A673 (cell line): ENCODE measurements at regions not wholly inside any gene's neighbourhood (a gene's known extent, or its start where the extent isn't known, plus 50 kb on each side); places are given as distances from the start of the nearest gene placed in this dataset.
A peak's percentile ranks its signal among the peaks of the same experiment; 100 is the strongest.

Experiments used
- BruUV-seq: library from RNA; stranded (reverse); fragments of 400-500 nt; replicated peaks from 2 replicates; lab custom pipeline; 2021; lab: Mats Ljungman, UMichigan
- CTCF ChIA-PET: fragments of 300-600 bp; sonication (Branson Sonifier 250); formaldehyde crosslinking; loops from one replicate; lab custom pipeline; 2022; ENCODE audit warnings: antibody characterized with exemption; lab: Charles Lee
- POLR2A ChIA-PET: fragments of 300-600 bp; sonication (Branson Sonifier 250); formaldehyde crosslinking; loops from one replicate; lab custom pipeline; 2022; ENCODE audit warnings: antibody characterized with exemption; ENCODE audit not compliant: low non-redundant PET; lab: Charles Lee
- DNase-seq: peaks from one replicate; pipeline ENCODE4 v3.0.0-alpha.2; 2015; ENCODE audit warnings: low spot score
- H3K27ac ChIP-seq: fragments of 200-600 bp; sonication (generic); 2 replicates; pipeline ENCODE4 v1.5.1; 2016; ENCODE audit warnings: mixed run types, low read depth, mild to moderate bottlenecking, mixed read lengths, antibody characterized with exemption, low read length; ENCODE audit not compliant: poor library complexity, severe bottlenecking
- H3K27me3 ChIP-seq: fragments of 200-600 bp; sonication (generic); replicated peaks from 2 replicates; pipeline ENCODE4 v1.6.1; 2017; ENCODE audit warnings: mixed run types, low read depth, mild to moderate bottlenecking, mixed read lengths, antibody characterized with exemption, low read length; ENCODE audit not compliant: insufficient read depth, poor library complexity
- H3K36me3 ChIP-seq: fragments of 200-600 bp; sonication (generic); 2 replicates; pipeline ENCODE4 v1.6.1; 2016; ENCODE audit warnings: mixed run types, mild to moderate bottlenecking, mixed read lengths, antibody characterized with exemption, low read length; ENCODE audit not compliant: insufficient read depth, poor library complexity, severe bottlenecking
- H3K4me1 ChIP-seq: fragments of 200-600 bp; sonication (generic); 2 replicates; pipeline ENCODE4 v1.6.1; 2017; ENCODE audit warnings: mixed run types, mild to moderate bottlenecking, mixed read lengths, antibody characterized with exemption, low read length; ENCODE audit not compliant: insufficient read depth, poor library complexity, severe bottlenecking
- H3K4me3 ChIP-seq: fragments of 200-600 bp; sonication (generic); 2 replicates; pipeline ENCODE4 v1.5.1; 2016; ENCODE audit warnings: low read depth, mixed run types, mild to moderate bottlenecking, mixed read lengths, low read length; ENCODE audit not compliant: poor library complexity, severe bottlenecking
- H3K9me3 ChIP-seq: fragments of 200-600 bp; sonication (generic); 2 replicates; pipeline ENCODE4 v1.6.1; 2016; ENCODE audit warnings: mixed run types, low read depth, mild to moderate bottlenecking, mixed read lengths, antibody characterized with exemption, low read length; ENCODE audit not compliant: poor library complexity, severe bottlenecking
- EZH2 ChIP-seq: fragments of 200-600 bp; sonication (generic); IDR thresholded peaks from 2 replicates; pipeline ENCODE4 v1.6.1; 2017; ENCODE audit warnings: borderline replicate concordance, low read depth, mild to moderate bottlenecking, mixed read lengths, antibody characterized with exemption, low read length; ENCODE audit not compliant: poor library complexity, severe bottlenecking
- intact Hi-C: fragments of 100-400 bp; cut with micrococcal nuclease; formaldehyde crosslinking; loops from one replicate; pipeline ENCODE4 v1.10.0; 2022; ENCODE audit not compliant: unreplicated experiment
- TF ChIP-seq, protein P1 (sequence below): fragments of 300-800, 200-600 bp; sonication (generic); conservative IDR thresholded peaks from 2 replicates; pipeline ENCODE4 v1.5.1; 2017; ENCODE audit warnings: low read depth, mild to moderate bottlenecking, antibody characterized with exemption, low read length, moderate library complexity, mixed read lengths

DNA sequence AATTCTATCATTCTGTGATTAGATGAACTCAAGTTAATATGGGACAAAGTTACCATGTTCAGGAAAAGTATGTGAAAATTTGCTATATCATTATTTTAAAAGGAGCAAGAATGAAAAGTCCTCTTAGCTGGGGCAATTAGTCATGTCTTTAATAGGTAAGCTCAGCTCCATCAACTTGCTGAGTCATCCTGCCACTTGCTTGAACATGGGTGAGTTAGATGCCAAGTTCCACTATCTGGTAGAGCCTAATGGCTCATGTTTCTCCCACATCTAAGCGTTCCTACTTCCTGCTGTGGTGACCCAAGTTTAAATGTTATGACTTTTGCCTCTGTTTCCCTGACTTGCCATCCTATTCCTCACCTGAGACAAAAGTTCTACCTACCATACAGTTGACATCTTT is 276.8 kb downstream of the ZNF674 start:
- peak; percentile 45 for DNase-seq
- no TSS peak for BruUV-seq
- no peak for TF ChIP-seq EZH2
- TF ChIP-seq, protein P1, sequence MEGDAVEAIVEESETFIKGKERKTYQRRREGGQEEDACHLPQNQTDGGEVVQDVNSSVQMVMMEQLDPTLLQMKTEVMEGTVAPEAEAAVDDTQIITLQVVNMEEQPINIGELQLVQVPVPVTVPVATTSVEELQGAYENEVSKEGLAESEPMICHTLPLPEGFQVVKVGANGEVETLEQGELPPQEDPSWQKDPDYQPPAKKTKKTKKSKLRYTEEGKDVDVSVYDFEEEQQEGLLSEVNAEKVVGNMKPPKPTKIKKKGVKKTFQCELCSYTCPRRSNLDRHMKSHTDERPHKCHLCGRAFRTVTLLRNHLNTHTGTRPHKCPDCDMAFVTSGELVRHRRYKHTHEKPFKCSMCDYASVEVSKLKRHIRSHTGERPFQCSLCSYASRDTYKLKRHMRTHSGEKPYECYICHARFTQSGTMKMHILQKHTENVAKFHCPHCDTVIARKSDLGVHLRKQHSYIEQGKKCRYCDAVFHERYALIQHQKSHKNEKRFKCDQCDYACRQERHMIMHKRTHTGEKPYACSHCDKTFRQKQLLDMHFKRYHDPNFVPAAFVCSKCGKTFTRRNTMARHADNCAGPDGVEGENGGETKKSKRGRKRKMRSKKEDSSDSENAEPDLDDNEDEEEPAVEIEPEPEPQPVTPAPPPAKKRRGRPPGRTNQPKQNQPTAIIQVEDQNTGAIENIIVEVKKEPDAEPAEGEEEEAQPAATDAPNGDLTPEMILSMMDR, result no peak
- intact Hi-C loops, result no loop called here
- H3K36me3 ChIP-seq, result peaks cover 3% of the 10 kb centered on the region
- CTCF ChIA-PET, result no interaction called here
- POLR2A ChIA-PET, result no interaction called here
- H3K27me3 ChIP-seq, result no peaks in the 10 kb centered on the region
- H3K9me3 ChIP-seq, result peaks cover 10% of the 10 kb centered on the region
- no peaks in the 10 kb centered on the region for H3K4me1 ChIP-seq
- no peak overlapping the region for H3K4me3 ChIP-seq
- no peak overlapping the region for H3K27ac ChIP-seq

GRCh38 chrX:46263494-46263893 is 281.7 kb downstream of the ZNF674 start:
- POLR2A ChIA-PET, result no interaction called here
- CTCF ChIA-PET, result no interaction called here
- TF ChIP-seq, protein P1, result no peak
- no peak for TF ChIP-seq EZH2
- no TSS peak for BruUV-seq
- H3K4me3 ChIP-seq, result no peak overlapping the region
- no peaks in the 10 kb centered on the region for H3K27me3 ChIP-seq
- intact Hi-C loops, result no loop called here
- no peak for DNase-seq
- peaks cover 4% of the 10 kb centered on the region for H3K4me1 ChIP-seq
- H3K27ac ChIP-seq, result no peak overlapping the region
- no peaks in the 10 kb centered on the region for H3K9me3 ChIP-seq
- H3K36me3 ChIP-seq, result no peaks in the 10 kb centered on the region

DNA sequence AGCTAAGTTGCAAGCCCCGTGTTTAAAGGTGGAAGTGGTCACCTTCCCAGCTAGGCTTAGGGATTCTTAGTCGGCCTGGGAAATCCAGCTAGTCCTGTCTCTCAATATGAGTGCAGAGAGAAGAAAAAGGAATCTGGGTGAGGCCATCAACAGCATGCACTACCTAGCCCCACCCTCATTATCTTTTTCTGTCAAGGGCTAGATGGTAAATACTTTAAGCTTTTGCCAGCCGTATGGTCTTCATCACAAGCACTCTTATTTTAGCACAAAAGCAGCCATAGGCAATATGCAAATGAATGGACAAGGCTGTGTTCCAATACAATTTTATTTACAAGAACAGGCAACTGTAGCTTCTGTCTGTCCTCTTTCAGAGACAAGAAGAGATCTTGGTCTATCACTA is 282.9 kb downstream of the ZNF674 start:
- no peaks in the 10 kb centered on the region for H3K9me3 ChIP-seq
- no peak for TF ChIP-seq EZH2
- TF ChIP-seq, protein P1, result no peak
- ChIA-PET POLR2A (no interaction called here), CTCF (no interaction called here)
- intact Hi-C loops, result no loop called here
- DNase-seq, result no peak
- no peak overlapping the region for H3K4me3 ChIP-seq
- H3K27me3 ChIP-seq, result no peaks in the 10 kb centered on the region
- H3K4me1 ChIP-seq, result peaks cover 4% of the 10 kb centered on the region
- H3K36me3 ChIP-seq, result no peaks in the 10 kb centered on the region
- H3K27ac ChIP-seq, result no peak overlapping the region
- no TSS peak for BruUV-seq
